OCI-LY3 (cell line): ENCODE measurements at regions not wholly inside any gene's neighbourhood (a gene's known extent, or its start where the extent isn't known, plus 50 kb on each side); places are given as distances from the start of the nearest gene placed in this dataset.

Experiments used
- H2AFZ ChIP-seq: fragments of 200-600, 300-600 bp; shearing (Covaris generic); 2 replicates; pipeline ENCODE4 v1.6.0; 2014; ENCODE audit warnings: antibody characterized with exemption, low read depth, low read length
- H3K27ac ChIP-seq: fragments of 200-600, 300-600 bp; sonication (generic); 2 replicates; pipeline ENCODE4 v1.5.1; 2014; ENCODE audit warnings: mild to moderate bottlenecking, low read length, moderate library complexity, mixed read lengths
- H3K27me3 ChIP-seq: fragments of 200-600, 300-600 bp; sonication (generic); 2 replicates; pipeline ENCODE4 v1.6.1; 2014; ENCODE audit warnings: low read depth, low read length, mixed read lengths
- H3K36me3 ChIP-seq: fragments of 200-600, 300-600 bp; sonication (generic); replicated peaks from 2 replicates; pipeline ENCODE3; 2014; ENCODE audit warnings: low read depth, low read length, mixed read lengths
- H3K4me1 ChIP-seq: fragments of 300-600, 200-600 bp; sonication (generic); 2 replicates; pipeline ENCODE4 v1.6.1; 2014; ENCODE audit warnings: low read length, mixed read lengths
- H3K4me2 ChIP-seq: fragments of 200-600, 300-600 bp; sonication (generic); 2 replicates; pipeline ENCODE4 v1.6.1; 2014; ENCODE audit warnings: low read length, mixed read lengths
- H3K4me3 ChIP-seq: fragments of 300-600, 200-600 bp; sonication (generic); 2 replicates; pipeline ENCODE4 v1.5.1; 2014; ENCODE audit warnings: antibody characterized with exemption, mild to moderate bottlenecking, low read length, moderate library complexity
- H3K79me2 ChIP-seq: fragments of 300-600, 200-600 bp; shearing (Covaris generic); 2 replicates; pipeline ENCODE4 v1.6.1; 2014; ENCODE audit warnings: mild to moderate bottlenecking, low read length, mixed read lengths
- H3K9ac ChIP-seq: fragments of 300-600, 200-600 bp; shearing (Covaris generic); 2 replicates; pipeline ENCODE4 v1.6.0; 2014; ENCODE audit warnings: mild to moderate bottlenecking, low read length, moderate library complexity
- H3K9me3 ChIP-seq: fragments of 200-600, 300-600 bp; shearing (Covaris generic); 2 replicates; pipeline ENCODE4 v1.6.1; 2014; ENCODE audit warnings: low read length, mixed read lengths; ENCODE audit not compliant: insufficient read depth
- H4K20me1 ChIP-seq: fragments of 200-600, 300-600 bp; sonication (generic); 2 replicates; pipeline ENCODE4 v1.6.1; 2016; ENCODE audit warnings: low read length, mixed read lengths; ENCODE audit not compliant: insufficient read depth
- EZH2phosphoT487 ChIP-seq: fragments of 200-600 bp; shearing (Covaris generic); IDR thresholded peaks from 2 replicates; pipeline ENCODE4 v1.6.1; 2018; ENCODE audit warnings: antibody characterized with exemption, mixed run types, low read depth
- TF ChIP-seq, protein P1 (sequence below): fragments of 200-600, 300-600 bp; sonication (generic); IDR thresholded peaks from 2 replicates; pipeline ENCODE4 v1.5.1; 2014; ENCODE audit warnings: antibody characterized with exemption, low read length, low read depth

DNA sequence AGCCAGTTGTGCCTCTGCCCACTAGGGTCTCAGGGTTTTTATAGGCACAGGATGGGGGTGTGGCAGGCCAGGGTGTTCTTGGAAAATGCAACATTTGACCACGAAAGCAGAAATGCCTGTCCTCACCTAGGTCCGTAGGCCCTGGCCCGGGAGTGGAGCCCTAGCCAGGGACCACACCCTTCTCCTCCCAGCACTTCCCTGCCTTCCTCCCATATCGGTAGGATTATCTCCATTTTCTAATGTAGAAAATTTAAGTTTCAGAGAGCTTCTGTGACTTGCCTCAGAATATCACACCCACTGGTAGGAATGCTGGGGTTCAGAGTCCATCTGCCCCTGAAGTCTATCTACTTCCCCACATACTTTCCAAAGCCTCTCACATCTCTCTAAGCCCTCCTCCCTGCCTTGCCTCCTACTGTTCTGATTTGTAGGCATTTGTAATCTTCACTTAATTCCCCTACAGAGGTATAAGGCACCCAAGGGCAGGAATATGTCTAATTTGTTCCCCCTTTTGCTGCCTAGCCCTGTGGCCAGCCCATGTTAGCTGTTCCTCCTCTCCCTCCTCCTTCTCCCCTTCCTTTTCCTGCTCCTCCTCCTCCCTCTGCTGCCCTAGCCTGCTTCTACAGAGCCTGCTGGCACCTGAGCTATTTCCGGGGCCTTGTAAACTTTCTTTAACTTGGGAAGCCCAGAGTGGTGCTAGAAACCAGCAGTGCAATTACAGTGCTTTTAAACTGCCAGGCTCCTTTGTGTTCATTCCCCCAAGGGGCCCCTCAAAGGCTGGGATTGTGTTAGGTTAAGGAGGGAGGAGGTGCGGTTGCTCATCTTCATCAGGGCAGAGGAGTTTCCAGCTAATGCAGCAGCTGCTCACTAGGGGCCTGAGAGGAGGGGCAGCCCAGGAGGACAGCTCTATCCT lies 71.1 kb downstream of the MRPL46 start:
- Histone ChIP-seq H3K4me2 (no peak overlapping the region), H2AFZ (no peak overlapping the region), H3K4me3 (no peak overlapping the region), H3K79me2 (no peaks in the 10 kb centered on the region), H4K20me1 (no peaks in the 10 kb centered on the region), H3K27ac (no peak overlapping the region), H3K27me3 (peaks cover 33% of the 10 kb centered on the region), H3K9ac (no peak overlapping the region), H3K36me3 (no peaks in the 10 kb centered on the region), H3K9me3 (no peaks in the 10 kb centered on the region), H3K4me1 (peaks cover 14% of the 10 kb centered on the region)
- TF ChIP-seq EZH2phosphoT487 = no peak
- TF ChIP-seq, protein P1, sequence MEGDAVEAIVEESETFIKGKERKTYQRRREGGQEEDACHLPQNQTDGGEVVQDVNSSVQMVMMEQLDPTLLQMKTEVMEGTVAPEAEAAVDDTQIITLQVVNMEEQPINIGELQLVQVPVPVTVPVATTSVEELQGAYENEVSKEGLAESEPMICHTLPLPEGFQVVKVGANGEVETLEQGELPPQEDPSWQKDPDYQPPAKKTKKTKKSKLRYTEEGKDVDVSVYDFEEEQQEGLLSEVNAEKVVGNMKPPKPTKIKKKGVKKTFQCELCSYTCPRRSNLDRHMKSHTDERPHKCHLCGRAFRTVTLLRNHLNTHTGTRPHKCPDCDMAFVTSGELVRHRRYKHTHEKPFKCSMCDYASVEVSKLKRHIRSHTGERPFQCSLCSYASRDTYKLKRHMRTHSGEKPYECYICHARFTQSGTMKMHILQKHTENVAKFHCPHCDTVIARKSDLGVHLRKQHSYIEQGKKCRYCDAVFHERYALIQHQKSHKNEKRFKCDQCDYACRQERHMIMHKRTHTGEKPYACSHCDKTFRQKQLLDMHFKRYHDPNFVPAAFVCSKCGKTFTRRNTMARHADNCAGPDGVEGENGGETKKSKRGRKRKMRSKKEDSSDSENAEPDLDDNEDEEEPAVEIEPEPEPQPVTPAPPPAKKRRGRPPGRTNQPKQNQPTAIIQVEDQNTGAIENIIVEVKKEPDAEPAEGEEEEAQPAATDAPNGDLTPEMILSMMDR = no peak

DNA sequence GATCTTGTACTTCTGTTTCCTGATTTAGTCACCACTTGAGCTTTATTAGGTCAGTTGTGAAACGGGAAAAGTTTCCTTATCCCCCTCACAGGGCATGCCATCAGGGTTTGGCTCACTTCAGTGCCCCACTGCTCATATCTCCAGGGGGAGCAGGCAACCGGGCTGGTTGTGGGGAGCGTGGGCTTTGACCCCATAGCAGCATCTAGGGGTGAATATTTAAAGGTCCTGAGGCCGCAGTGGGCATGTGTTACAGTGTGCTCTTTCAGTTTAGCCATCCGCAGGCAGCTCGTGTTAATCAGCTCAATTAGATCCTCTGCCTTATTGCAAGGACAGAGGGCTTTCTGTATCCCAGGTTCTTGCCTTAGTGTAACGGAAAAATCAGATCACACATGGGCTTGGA lies 71.9 kb downstream of the MRPL46 start:
- H3K27me3 ChIP-seq = peaks cover 26% of the 10 kb centered on the region
- H3K4me3 ChIP-seq = no peak overlapping the region
- TF ChIP-seq EZH2phosphoT487 = no peak
- TF ChIP-seq, protein P1 = no peak
- H3K4me1 ChIP-seq = peaks cover 14% of the 10 kb centered on the region
- no peaks in the 10 kb centered on the region for H4K20me1 ChIP-seq
- no peak overlapping the region for H2AFZ ChIP-seq
- H3K9me3 ChIP-seq = no peaks in the 10 kb centered on the region
- H3K79me2 ChIP-seq = no peaks in the 10 kb centered on the region
- no peaks in the 10 kb centered on the region for H3K36me3 ChIP-seq
- H3K27ac ChIP-seq = no peak overlapping the region
- no peak overlapping the region for H3K9ac ChIP-seq
- H3K4me2 ChIP-seq = no peak overlapping the region

DNA sequence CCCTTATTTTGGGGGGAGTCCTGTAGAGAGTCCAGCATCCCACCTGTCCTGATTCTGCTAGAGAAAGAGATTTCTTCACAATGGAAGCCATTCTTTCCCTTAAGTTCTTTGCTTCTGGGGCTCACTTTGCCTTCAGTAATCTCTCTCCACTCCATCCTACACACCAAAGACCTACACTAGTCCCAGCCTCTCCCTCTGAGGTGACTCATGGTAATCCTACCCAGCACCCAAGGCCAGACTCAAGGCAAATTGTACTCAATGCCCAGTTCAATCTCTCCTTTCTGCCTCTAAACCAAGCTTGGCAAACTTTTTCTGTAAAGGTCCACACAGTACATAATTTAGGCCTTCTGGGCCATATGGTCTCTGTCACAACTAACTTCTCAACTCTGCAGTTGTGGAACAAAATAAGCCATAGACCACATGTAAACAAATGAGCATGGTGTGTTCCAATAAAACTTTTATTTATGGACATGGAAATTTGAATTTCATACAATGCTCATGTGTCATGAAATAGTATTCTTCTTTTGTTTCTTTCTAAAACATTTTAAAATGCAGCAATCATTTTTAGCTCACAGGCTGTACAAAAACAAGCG lies 72.5 kb downstream of the MRPL46 start:
- Histone ChIP-seq H3K4me2 (no peak overlapping the region), H3K4me1 (peaks cover 14% of the 10 kb centered on the region)

More for the DNA sequence above, 72.5 kb downstream of the MRPL46 start:
- H3K36me3 ChIP-seq = no peaks in the 10 kb centered on the region
- H4K20me1 ChIP-seq = no peaks in the 10 kb centered on the region
- H3K27ac ChIP-seq = no peak overlapping the region
- H3K4me3 ChIP-seq = no peak overlapping the region
- H3K79me2 ChIP-seq = no peaks in the 10 kb centered on the region
- H3K27me3 ChIP-seq = peaks cover 30% of the 10 kb centered on the region
- H3K9me3 ChIP-seq = no peaks in the 10 kb centered on the region
- no peak overlapping the region for H3K9ac ChIP-seq
- no peak overlapping the region for H2AFZ ChIP-seq
- TF ChIP-seq, protein P1 = no peak
- no peak for TF ChIP-seq EZH2phosphoT487
